ENCODE measurements at regions not wholly inside any gene's neighbourhood (a gene's known extent, or its start where the extent isn't known, plus 50 kb on each side); places are given as distances from the start of the nearest gene placed in this dataset.

- Histone ChIP-seq H3K9ac (ENCODE audit: low read depth, low read length) (no peak overlapping the region), H3K36me3 (ENCODE audit: insufficient read depth, low read length) (no peaks in the 10 kb centered on the region), H4K20me1 (ENCODE audit: insufficient read depth, low read length) (no peaks in the 10 kb centered on the region), H3K4me1 (ENCODE audit: insufficient read depth, low read length) (no peaks in the 10 kb centered on the region), H3K4me2 (ENCODE audit: insufficient read depth, low read length) (no peak overlapping the region), H3K27me3 (ENCODE audit: insufficient read depth, low read length, poor library complexity) (peaks cover 3% of the 10 kb centered on the region), H3K9me3 (ENCODE audit: insufficient read depth, low read length, severe bottlenecking) (no peaks in the 10 kb centered on the region), H3K27ac (ENCODE audit: low read length) (no peak overlapping the region), H2AFZ (ENCODE audit: low read depth, low read length) (no peak overlapping the region), H3K4me3 (ENCODE audit: low read depth in 1 of 2, low read length in 2 of 2) (no peak overlapping the region), H3K79me2 (ENCODE audit: insufficient read depth, low read length) (no peaks in the 10 kb centered on the region)
- ATAC-seq (ENCODE audit: insufficient read depth, low read depth) (no peak), DNase-seq (no peak)
- no peak for TF ChIP-seq EZH2 (IDR thresholded peaks at IDR 0.05; ENCODE audit: borderline replicate concordance, low read depth, low read length, severe bottlenecking)
- TF ChIP-seq, protein P1, sequence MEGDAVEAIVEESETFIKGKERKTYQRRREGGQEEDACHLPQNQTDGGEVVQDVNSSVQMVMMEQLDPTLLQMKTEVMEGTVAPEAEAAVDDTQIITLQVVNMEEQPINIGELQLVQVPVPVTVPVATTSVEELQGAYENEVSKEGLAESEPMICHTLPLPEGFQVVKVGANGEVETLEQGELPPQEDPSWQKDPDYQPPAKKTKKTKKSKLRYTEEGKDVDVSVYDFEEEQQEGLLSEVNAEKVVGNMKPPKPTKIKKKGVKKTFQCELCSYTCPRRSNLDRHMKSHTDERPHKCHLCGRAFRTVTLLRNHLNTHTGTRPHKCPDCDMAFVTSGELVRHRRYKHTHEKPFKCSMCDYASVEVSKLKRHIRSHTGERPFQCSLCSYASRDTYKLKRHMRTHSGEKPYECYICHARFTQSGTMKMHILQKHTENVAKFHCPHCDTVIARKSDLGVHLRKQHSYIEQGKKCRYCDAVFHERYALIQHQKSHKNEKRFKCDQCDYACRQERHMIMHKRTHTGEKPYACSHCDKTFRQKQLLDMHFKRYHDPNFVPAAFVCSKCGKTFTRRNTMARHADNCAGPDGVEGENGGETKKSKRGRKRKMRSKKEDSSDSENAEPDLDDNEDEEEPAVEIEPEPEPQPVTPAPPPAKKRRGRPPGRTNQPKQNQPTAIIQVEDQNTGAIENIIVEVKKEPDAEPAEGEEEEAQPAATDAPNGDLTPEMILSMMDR (IDR thresholded peaks at IDR 0.05; ENCODE audit: borderline replicate concordance, extremely low read depth, low read length, poor library complexity, severe bottlenecking) = no peak
Measured at GRCh38 chr11:20248871-20249270, 88.6 kb upstream of the DBX1 start.

DNA sequence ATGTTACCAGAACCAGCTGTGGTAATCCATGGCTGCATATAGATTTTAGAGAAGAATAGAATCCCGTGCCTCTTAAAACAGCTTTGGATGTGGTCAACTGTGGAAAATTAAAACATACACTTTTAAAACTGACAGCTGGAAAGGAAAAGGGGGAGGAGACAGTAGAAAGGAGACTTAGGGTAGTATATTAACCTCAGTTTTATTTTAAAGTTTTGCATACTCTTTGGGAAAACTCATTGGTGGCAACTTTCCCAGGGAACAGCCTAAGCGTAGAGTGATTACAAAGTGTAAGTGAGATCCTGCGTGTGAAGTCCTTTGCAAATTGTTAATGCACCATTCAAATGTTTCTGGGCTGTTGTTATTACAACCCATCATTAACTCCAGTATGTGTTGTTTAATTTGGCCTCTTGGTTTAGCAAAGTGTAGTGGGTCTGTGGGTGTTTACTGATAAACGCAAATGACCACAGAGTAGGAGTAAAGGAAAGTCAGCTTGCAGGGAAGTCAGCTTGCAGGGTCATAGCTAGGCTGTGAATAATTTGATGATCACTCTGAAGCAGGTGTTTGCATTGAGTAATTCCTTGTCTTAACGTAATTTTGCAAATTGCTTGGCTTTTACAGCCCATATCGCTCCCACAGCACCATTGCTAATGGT, 88.0 kb upstream of the DBX1 start:
- Histone ChIP-seq H3K4me3 (ENCODE audit: low read depth in 1 of 2, low read length in 2 of 2) (no peak overlapping the region), H4K20me1 (ENCODE audit: insufficient read depth, low read length) (no peaks in the 10 kb centered on the region), H3K9me3 (ENCODE audit: insufficient read depth, low read length, severe bottlenecking) (no peaks in the 10 kb centered on the region), H3K4me1 (ENCODE audit: insufficient read depth, low read length) (no peaks in the 10 kb centered on the region), H3K27ac (ENCODE audit: low read length) (no peak overlapping the region), H3K79me2 (ENCODE audit: insufficient read depth, low read length) (no peaks in the 10 kb centered on the region), H3K27me3 (ENCODE audit: insufficient read depth, low read length, poor library complexity) (peaks cover 3% of the 10 kb centered on the region), H3K4me2 (ENCODE audit: insufficient read depth, low read length) (no peak overlapping the region), H3K36me3 (ENCODE audit: insufficient read depth, low read length) (no peaks in the 10 kb centered on the region), H3K9ac (ENCODE audit: low read depth, low read length) (no peak overlapping the region), H2AFZ (ENCODE audit: low read depth, low read length) (no peak overlapping the region)
- DNase-seq (no peak), ATAC-seq (ENCODE audit: insufficient read depth, low read depth) (no peak)
- TF ChIP-seq, protein P1 (IDR thresholded peaks at IDR 0.05; ENCODE audit: borderline replicate concordance, extremely low read depth, low read length, poor library complexity, severe bottlenecking) = no peak
- no peak for TF ChIP-seq EZH2 (IDR thresholded peaks at IDR 0.05; ENCODE audit: borderline replicate concordance, low read depth, low read length, severe bottlenecking)

DNA sequence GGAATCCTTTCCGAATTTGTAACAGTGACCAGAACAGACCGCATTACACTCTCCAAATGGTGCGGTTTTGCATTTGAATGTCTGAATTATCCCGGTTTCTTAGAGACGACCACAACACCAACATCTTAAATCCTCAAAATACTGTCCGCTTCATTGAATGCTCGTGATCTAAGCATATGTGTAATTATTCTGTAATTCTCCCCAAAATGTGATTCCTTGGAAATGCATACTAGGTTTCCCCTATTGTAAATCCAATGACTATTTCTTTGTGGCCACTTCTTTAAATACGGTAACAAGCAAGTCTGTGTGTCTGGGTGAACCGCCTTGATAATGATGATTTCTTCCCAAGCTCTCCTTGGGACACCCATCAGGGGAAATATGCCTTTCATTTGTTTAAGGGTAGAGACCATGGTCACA, 87.3 kb upstream of the DBX1 start:
- Histone ChIP-seq H3K4me1 (ENCODE audit: insufficient read depth, low read length) (no peaks in the 10 kb centered on the region), H2AFZ (ENCODE audit: low read depth, low read length) (no peak overlapping the region), H4K20me1 (ENCODE audit: insufficient read depth, low read length) (no peaks in the 10 kb centered on the region), H3K79me2 (ENCODE audit: insufficient read depth, low read length) (no peaks in the 10 kb centered on the region), H3K9me3 (ENCODE audit: insufficient read depth, low read length, severe bottlenecking) (no peaks in the 10 kb centered on the region), H3K9ac (ENCODE audit: low read depth, low read length) (no peak overlapping the region), H3K27ac (ENCODE audit: low read length) (no peak overlapping the region), H3K4me2 (ENCODE audit: insufficient read depth, low read length) (no peak overlapping the region), H3K36me3 (ENCODE audit: insufficient read depth, low read length) (no peaks in the 10 kb centered on the region), H3K4me3 (ENCODE audit: low read depth in 1 of 2, low read length in 2 of 2) (no peak overlapping the region), H3K27me3 (ENCODE audit: insufficient read depth, low read length, poor library complexity) (peaks cover 3% of the 10 kb centered on the region)
- ATAC-seq (ENCODE audit: insufficient read depth, low read depth) (no peak), DNase-seq (no peak)
- no peak for TF ChIP-seq EZH2 (IDR thresholded peaks at IDR 0.05; ENCODE audit: borderline replicate concordance, low read depth, low read length, severe bottlenecking)
- TF ChIP-seq, protein P1 (IDR thresholded peaks at IDR 0.05; ENCODE audit: borderline replicate concordance, extremely low read depth, low read length, poor library complexity, severe bottlenecking) = no peak
